ENCODE measurements at regions not wholly inside any gene's neighbourhood (a gene's known extent, or its start where the extent isn't known, plus 50 kb on each side); places are given as distances from the start of the nearest gene placed in this dataset.

- H3K4me1 ChIP-seq: no peaks in the 10 kb centered on the region
- H3K4me3 ChIP-seq: no peak overlapping the region
- DNase-seq (ENCODE audit: low spot score in 2 of 2): no peak
- no peak for TF ChIP-seq CTCF (IDR thresholded peaks at IDR 0.05)
- no peaks in the 10 kb centered on the region for H3K27me3 ChIP-seq
- H3K27ac ChIP-seq: no peak overlapping the region
- intact Hi-C loops (cut with DNase I): no loop called here
- H3K36me3 ChIP-seq: no peaks in the 10 kb centered on the region
- H3K9me3 ChIP-seq: no peaks in the 10 kb centered on the region
Observed at GRCh38 chr5:130462516-130462915, 558.3 kb downstream of the CHSY3 start.

- Histone ChIP-seq H3K27ac (no peak overlapping the region), H3K4me1 (no peaks in the 10 kb centered on the region), H3K27me3 (no peaks in the 10 kb centered on the region), H3K4me3 (no peak overlapping the region), H3K36me3 (no peaks in the 10 kb centered on the region), H3K9me3 (peaks cover 0 to 9% of the 10 kb centered on the region in 2 donors)
- no peak for TF ChIP-seq CTCF (IDR thresholded peaks at IDR 0.05)
- intact Hi-C loops (cut with DNase I): no loop called here
- no peak for DNase-seq (ENCODE audit: low spot score in 2 of 2)
Observed at GRCh38 chr5:130455175-130455574, 550.9 kb downstream of the CHSY3 start.

- intact Hi-C loops (cut with DNase I): no loop called here
- Histone ChIP-seq H3K36me3 (no peaks in the 10 kb centered on the region), H3K27me3 (no peaks in the 10 kb centered on the region), H3K4me3 (no peak overlapping the region), H3K9me3 (peaks cover 0 to 9% of the 10 kb centered on the region in 2 donors), H3K4me1 (no peaks in the 10 kb centered on the region), H3K27ac (no peak overlapping the region)
- no peak for TF ChIP-seq CTCF (IDR thresholded peaks at IDR 0.05)
- no peak for DNase-seq (ENCODE audit: low spot score in 2 of 2)
Observed at GRCh38 chr5:130452744-130453143, 548.5 kb downstream of the CHSY3 start.

GRCh38 chr5:130436430-130436829, 532.2 kb downstream of the CHSY3 start:
- no peak overlapping the region for H3K4me3 ChIP-seq

GRCh38 chr5:130427222-130427955, 523.1 kb downstream of the CHSY3 start:
- no peak for TF ChIP-seq CTCF (IDR thresholded peaks at IDR 0.05)

More at GRCh38 chr5:130436430-130436829, 532.2 kb downstream of the CHSY3 start:
- Histone ChIP-seq H3K4me1 (no peaks in the 10 kb centered on the region), H3K27ac (no peak overlapping the region), H3K9me3 (peaks cover 14 to 19% of the 10 kb centered on the region in 2 donors), H3K27me3 (no peaks in the 10 kb centered on the region), H3K36me3 (no peaks in the 10 kb centered on the region)
- no peak for DNase-seq (ENCODE audit: low spot score in 2 of 2)
- no peak for TF ChIP-seq CTCF (IDR thresholded peaks at IDR 0.05)
- intact Hi-C loops (cut with DNase I): no loop called here

More at GRCh38 chr5:130427222-130427955, 523.1 kb downstream of the CHSY3 start:
- Histone ChIP-seq H3K9me3 (no peaks in the 10 kb centered on the region), H3K36me3 (no peaks in the 10 kb centered on the region), H3K27ac (no peak overlapping the region), H3K4me3 (no peak overlapping the region), H3K27me3 (no peaks in the 10 kb centered on the region), H3K4me1 (no peaks in the 10 kb centered on the region)
- no peak for DNase-seq (ENCODE audit: low spot score in 2 of 2)
- intact Hi-C loops (cut with DNase I): no loop called here

All from ascending aorta (tissue), 2 donors.